ENCODE measurements at regions not wholly inside any gene's neighbourhood (a gene's known extent, or its start where the extent isn't known, plus 50 kb on each side); places are given as distances from the start of the nearest gene placed in this dataset.

DNA sequence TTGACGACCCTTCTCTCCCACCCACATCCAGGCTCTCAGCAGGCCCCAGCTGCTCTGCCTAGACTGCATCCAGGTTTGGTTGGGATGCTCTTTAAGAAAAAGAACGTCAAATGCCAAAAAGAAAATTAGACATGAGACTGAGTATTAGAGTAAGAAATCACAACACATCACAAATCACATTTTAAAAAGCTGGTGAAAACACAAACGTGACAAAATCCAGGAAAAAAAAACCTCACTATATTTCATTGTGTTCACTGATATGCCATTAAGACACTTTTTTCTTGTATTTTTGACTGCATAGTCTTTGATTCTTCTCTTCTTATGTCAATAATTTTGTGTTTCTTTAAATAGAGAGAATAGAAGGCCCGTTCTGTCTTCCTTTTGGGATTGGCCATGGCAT, 243.7 kb downstream of the TLE3 start:
- peaks cover 23% of the 10 kb centered on the region for H3K27me3 Mint-ChIP-seq (ENCODE audit: insufficient read depth, unreplicated experiment)
- CTCF ChIA-PET: interaction anchor here (0.6 kb wide), 1 partner anchor 14 kb away, joined by 3 read pairs; no protein-coding TSS in a partner anchor
- no peak overlapping the region for H3K27ac Mint-ChIP-seq (ENCODE audit: low read depth, unreplicated experiment)
- peaks cover 6% of the 10 kb centered on the region for H3K4me1 Mint-ChIP-seq (ENCODE audit: insufficient read depth, unreplicated experiment)
- peaks cover 5% of the 10 kb centered on the region for H3K36me3 Mint-ChIP-seq (ENCODE audit: insufficient read depth, unreplicated experiment)
- no TSS peak for BruUV-seq (replicated peaks)
- intact Hi-C loops (cut with micrococcal nuclease): no loop called here
- H3K9me3 Mint-ChIP-seq (ENCODE audit: unreplicated experiment): no peaks in the 10 kb centered on the region
- no peak for DNase-seq (ENCODE audit: unreplicated experiment)
- TF ChIP-seq, protein P1, sequence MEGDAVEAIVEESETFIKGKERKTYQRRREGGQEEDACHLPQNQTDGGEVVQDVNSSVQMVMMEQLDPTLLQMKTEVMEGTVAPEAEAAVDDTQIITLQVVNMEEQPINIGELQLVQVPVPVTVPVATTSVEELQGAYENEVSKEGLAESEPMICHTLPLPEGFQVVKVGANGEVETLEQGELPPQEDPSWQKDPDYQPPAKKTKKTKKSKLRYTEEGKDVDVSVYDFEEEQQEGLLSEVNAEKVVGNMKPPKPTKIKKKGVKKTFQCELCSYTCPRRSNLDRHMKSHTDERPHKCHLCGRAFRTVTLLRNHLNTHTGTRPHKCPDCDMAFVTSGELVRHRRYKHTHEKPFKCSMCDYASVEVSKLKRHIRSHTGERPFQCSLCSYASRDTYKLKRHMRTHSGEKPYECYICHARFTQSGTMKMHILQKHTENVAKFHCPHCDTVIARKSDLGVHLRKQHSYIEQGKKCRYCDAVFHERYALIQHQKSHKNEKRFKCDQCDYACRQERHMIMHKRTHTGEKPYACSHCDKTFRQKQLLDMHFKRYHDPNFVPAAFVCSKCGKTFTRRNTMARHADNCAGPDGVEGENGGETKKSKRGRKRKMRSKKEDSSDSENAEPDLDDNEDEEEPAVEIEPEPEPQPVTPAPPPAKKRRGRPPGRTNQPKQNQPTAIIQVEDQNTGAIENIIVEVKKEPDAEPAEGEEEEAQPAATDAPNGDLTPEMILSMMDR (IDR thresholded peaks at IDR 0.05; ENCODE audit: unreplicated experiment): no peak
- H3K4me3 Mint-ChIP-seq (ENCODE audit: unreplicated experiment): no peak overlapping the region
- POLR2A ChIA-PET: no interaction called here

DNA sequence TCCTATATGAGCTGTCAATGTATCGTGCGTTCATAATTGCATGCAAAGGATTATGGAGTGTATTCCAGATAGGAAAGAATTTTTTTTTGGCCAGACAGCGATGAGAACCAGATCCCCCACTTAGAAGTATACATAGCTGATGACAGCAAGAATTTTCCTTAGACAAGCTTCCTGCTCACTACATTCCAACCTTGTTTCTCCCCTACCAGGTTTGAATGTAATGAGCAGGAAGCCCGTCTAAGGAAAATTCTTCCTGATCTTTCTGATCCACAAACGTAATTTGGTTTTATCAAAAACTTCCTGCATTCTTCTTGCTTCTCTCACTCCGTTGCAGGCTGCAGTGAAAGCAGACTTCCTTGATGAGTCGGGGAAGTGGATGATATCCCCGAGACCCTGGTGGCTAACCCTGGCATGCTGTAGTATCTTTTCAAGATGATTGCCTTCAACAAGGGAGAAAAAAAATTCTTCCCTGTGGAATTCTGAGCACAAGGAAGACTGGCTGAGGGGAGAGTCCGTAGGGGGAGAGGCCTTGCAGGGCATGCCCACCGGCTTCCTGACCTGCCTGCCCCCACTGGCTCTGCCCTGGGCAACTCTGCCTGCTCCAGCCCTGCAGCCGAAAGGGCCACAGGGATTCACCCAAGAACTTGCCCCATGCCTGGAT, 243.1 kb downstream of the TLE3 start:
- CTCF ChIA-PET: interaction anchor here (0.6 kb wide), 1 partner anchor 13 kb away, joined by 3 read pairs; no protein-coding TSS in a partner anchor

DNA sequence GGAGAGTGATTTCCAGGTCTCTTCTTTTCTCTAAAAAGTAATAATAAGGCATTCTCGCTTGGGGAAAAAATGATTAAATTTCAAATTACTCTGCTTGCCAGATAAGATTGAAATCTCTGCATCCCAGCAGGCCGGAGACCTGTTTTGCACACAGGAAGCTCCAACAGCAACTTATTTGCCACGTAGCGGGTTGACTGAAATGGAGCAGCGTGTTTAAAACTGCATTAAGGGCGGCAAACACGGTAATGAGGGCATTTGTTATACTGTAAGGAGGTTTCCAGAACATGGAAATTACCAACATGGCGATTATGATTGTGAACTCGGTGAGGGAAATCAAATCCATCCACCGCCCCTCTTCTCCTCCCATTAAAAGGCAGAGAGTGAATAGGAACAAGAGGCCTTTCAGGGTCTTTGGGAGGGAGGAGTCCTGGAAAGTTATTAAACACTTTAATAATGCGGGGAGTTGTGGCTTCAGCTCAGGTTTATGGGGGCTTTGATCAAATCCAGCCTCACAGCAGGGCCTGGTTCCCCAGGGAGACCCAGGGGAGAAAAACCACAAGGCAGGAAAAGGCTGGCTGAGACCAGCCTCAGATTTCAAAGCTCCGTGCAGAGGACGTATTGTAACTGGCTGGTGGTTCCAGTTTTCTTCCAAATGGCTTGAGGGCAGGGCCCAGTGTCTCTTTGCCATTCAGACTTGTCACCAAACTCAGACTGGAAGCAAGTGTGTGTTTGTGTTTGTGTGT, 242.3 kb downstream of the TLE3 start:
- no peak for DNase-seq (ENCODE audit: unreplicated experiment)
- POLR2A ChIA-PET: interaction anchor here (0.6 to 0.7 kb wide), 2 partner anchors 95 to 324 kb away, joined by 3 read pairs; no protein-coding TSS in a partner anchor
- no peak overlapping the region for H3K4me3 Mint-ChIP-seq (ENCODE audit: unreplicated experiment)
- intact Hi-C loops (cut with micrococcal nuclease): no loop called here
- peaks cover 6% of the 10 kb centered on the region for H3K4me1 Mint-ChIP-seq (ENCODE audit: insufficient read depth, unreplicated experiment)
- no peaks in the 10 kb centered on the region for H3K36me3 Mint-ChIP-seq (ENCODE audit: insufficient read depth, unreplicated experiment)
- no peaks in the 10 kb centered on the region for H3K9me3 Mint-ChIP-seq (ENCODE audit: unreplicated experiment)
- TF ChIP-seq, protein P1 (IDR thresholded peaks at IDR 0.05; ENCODE audit: unreplicated experiment): no peak
- BruUV-seq (replicated peaks): no TSS peak
- no peak overlapping the region for H3K27ac Mint-ChIP-seq (ENCODE audit: low read depth, unreplicated experiment)
- CTCF ChIA-PET: interaction anchor here (0.7 kb wide), 2 partner anchors 79 to 610 kb away, joined by 3 read pairs; no protein-coding TSS in a partner anchor
- H3K27me3 Mint-ChIP-seq (ENCODE audit: insufficient read depth, unreplicated experiment): peaks cover 15% of the 10 kb centered on the region

More for the DNA sequence above, 243.1 kb downstream of the TLE3 start:
- POLR2A ChIA-PET: no interaction called here
- H3K4me1 Mint-ChIP-seq (ENCODE audit: insufficient read depth, unreplicated experiment): peaks cover 6% of the 10 kb centered on the region
- H3K9me3 Mint-ChIP-seq (ENCODE audit: unreplicated experiment): no peaks in the 10 kb centered on the region
- no peak overlapping the region for H3K4me3 Mint-ChIP-seq (ENCODE audit: unreplicated experiment)
- H3K27me3 Mint-ChIP-seq (ENCODE audit: insufficient read depth, unreplicated experiment): peaks cover 16% of the 10 kb centered on the region
- peaks cover 3% of the 10 kb centered on the region for H3K36me3 Mint-ChIP-seq (ENCODE audit: insufficient read depth, unreplicated experiment)
- no peak for DNase-seq (ENCODE audit: unreplicated experiment)
- intact Hi-C loops (cut with micrococcal nuclease): no loop called here
- TF ChIP-seq, protein P1 (IDR thresholded peaks at IDR 0.05; ENCODE audit: unreplicated experiment): no peak
- no peak overlapping the region for H3K27ac Mint-ChIP-seq (ENCODE audit: low read depth, unreplicated experiment)
- no TSS peak for BruUV-seq (replicated peaks)

DNA sequence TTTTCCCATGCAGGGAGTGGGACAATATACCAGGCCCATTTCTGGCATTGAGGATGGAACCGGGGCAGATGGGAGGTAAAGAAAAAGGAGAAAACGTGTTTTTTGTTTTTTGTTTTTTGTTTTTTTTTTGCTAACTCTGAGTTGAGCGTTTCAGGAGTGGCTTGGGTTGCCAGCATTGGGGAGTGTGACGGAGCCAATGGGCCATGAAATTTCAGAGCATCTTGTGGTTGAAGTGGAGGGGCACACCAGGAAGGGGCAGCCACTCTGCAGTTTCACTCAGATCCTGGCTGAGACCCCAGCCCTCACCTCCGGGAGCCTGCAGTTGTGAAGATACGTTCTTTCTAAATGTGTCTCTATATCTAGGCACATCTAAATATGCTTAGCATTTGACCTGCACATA, 240.5 kb downstream of the TLE3 start:
- H3K4me1 Mint-ChIP-seq (ENCODE audit: insufficient read depth, unreplicated experiment): peaks cover 6% of the 10 kb centered on the region
- no peaks in the 10 kb centered on the region for H3K9me3 Mint-ChIP-seq (ENCODE audit: unreplicated experiment)
- no peak overlapping the region for H3K27ac Mint-ChIP-seq (ENCODE audit: low read depth, unreplicated experiment)
- H3K36me3 Mint-ChIP-seq (ENCODE audit: insufficient read depth, unreplicated experiment): no peaks in the 10 kb centered on the region
- BruUV-seq (replicated peaks): no TSS peak
- TF ChIP-seq, protein P1 (IDR thresholded peaks at IDR 0.05; ENCODE audit: unreplicated experiment): no peak
- peaks cover 14% of the 10 kb centered on the region for H3K27me3 Mint-ChIP-seq (ENCODE audit: insufficient read depth, unreplicated experiment)
- POLR2A ChIA-PET: no interaction called here
- CTCF ChIA-PET: no interaction called here
- no peak for DNase-seq (ENCODE audit: unreplicated experiment)
- no peak overlapping the region for H3K4me3 Mint-ChIP-seq (ENCODE audit: unreplicated experiment)
- intact Hi-C loops (cut with micrococcal nuclease): no loop called here
